Neural progenitor cell (in vitro differentiated cells): ENCODE measurements at regions not wholly inside any gene's neighbourhood (a gene's known extent, or its start where the extent isn't known, plus 50 kb on each side); places are given as distances from the start of the nearest gene placed in this dataset.

Experiments used
- DNase-seq: peaks from one replicate; pipeline ENCODE4 v3.0.0-alpha.2; 2016; ENCODE audit warnings: low spot score
- H2AFZ ChIP-seq: fragments of 200-600 bp; sonication (generic); replicated peaks from 2 replicates; pipeline ENCODE4 v1.6.1; 2016; ENCODE audit warnings: antibody characterized with exemption
- H3F3A ChIP-seq: fragments of 200-600 bp; sonication (generic); 2 replicates; pipeline ENCODE4 v1.6.1; 2016; ENCODE audit warnings: antibody characterized with exemption, low read depth
- H3K27ac ChIP-seq: fragments of 200-600 bp; sonication (generic); 2 replicates; pipeline ENCODE4 v1.5.1; 2016; ENCODE audit warnings: mild to moderate bottlenecking
- H3K27me3 ChIP-seq: fragments of 200-600 bp; sonication (generic); 2 replicates; pipeline ENCODE4 v1.6.1; 2016; ENCODE audit warnings: mild to moderate bottlenecking, moderate library complexity
- H3K36me3 ChIP-seq: fragments of 200-600 bp; sonication (generic); 2 replicates; pipeline ENCODE4 v1.5.1; 2016
- H3K4me1 ChIP-seq: fragments of 200-600 bp; sonication (generic); 2 replicates; pipeline ENCODE4 v1.6.1; 2016; ENCODE audit warnings: mixed run types
- H3K4me2 ChIP-seq: fragments of 200-600 bp; sonication (generic); 2 replicates; pipeline ENCODE4 v1.6.1; 2016
- H3K4me3 ChIP-seq: fragments of 200-600 bp; sonication (generic); 2 replicates; pipeline ENCODE4 v1.5.1; 2016
- H3K79me2 ChIP-seq: fragments of 200-600 bp; sonication (generic); 2 replicates; pipeline ENCODE4 v1.6.1; 2016; ENCODE audit warnings: low read depth
- H3K9ac ChIP-seq: fragments of 200-600 bp; sonication (generic); 2 replicates; pipeline ENCODE4 v1.6.1; 2016
- H3K9me3 ChIP-seq: fragments of 200-600 bp; sonication (generic); 2 replicates; pipeline ENCODE4 v1.5.1; 2016; ENCODE audit warnings: low read depth
- H4K20me1 ChIP-seq: fragments of 200-600 bp; sonication (generic); 2 replicates; pipeline ENCODE4 v1.6.1; 2016; ENCODE audit warnings: low read depth
- H3K27ac Mint-ChIP-seq: 3 replicates; pipeline ENCODE4 v1.8.0; 2021; ENCODE audit warnings: mixed read lengths
- H3K27me3 Mint-ChIP-seq: 2 replicates; pipeline ENCODE4 v1.8.0; 2022; ENCODE audit warnings: low read depth, mild to moderate bottlenecking, inconsistent platforms, moderate library complexity, mixed read lengths; ENCODE audit not compliant: insufficient read depth
- H3K36me3 Mint-ChIP-seq: 3 replicates; pipeline ENCODE4 v1.8.0; 2021; ENCODE audit warnings: mixed read lengths
- H3K4me1 Mint-ChIP-seq: 3 replicates; pipeline ENCODE4 v1.8.0; 2021; ENCODE audit warnings: mixed read lengths
- H3K4me3 Mint-ChIP-seq: 3 replicates; pipeline ENCODE4 v1.8.0; 2021; ENCODE audit warnings: mild to moderate bottlenecking, moderate library complexity, mixed read lengths
- H3K9me3 Mint-ChIP-seq: 3 replicates; pipeline ENCODE4 v1.8.0; 2020; ENCODE audit warnings: mixed read lengths
- CTCF ChIP-seq: fragments of 200-600 bp; sonication (generic); IDR thresholded peaks from 2 replicates; pipeline ENCODE4 v1.5.1; 2017; ENCODE audit warnings: antibody characterized with exemption, mild to moderate bottlenecking
- EZH2 ChIP-seq: fragments of 200-600 bp; sonication (generic); IDR thresholded peaks from 2 replicates; pipeline ENCODE4 v1.6.1; 2017; ENCODE audit warnings: antibody characterized with exemption, mild to moderate bottlenecking, moderate library complexity
- EZH2phosphoT487 ChIP-seq: fragments of 200-600 bp; sonication (generic); IDR thresholded peaks from 2 replicates; pipeline ENCODE4 v1.6.1; 2017; ENCODE audit warnings: antibody characterized with exemption

- DNase-seq, result no peak
- peaks cover 2% of the 10 kb centered on the region for H3K4me1 ChIP-seq
- H3F3A ChIP-seq, result peaks cover 4% of the 10 kb centered on the region
- Mint-ChIP-seq H3K27ac (no peak overlapping the region), H3K36me3 (no peaks in the 10 kb centered on the region), H3K4me1 (peaks cover 4% of the 10 kb centered on the region), H3K9me3 (no peaks in the 10 kb centered on the region), H3K4me3 (no peak overlapping the region), H3K27me3 (peaks cover 4% of the 10 kb centered on the region)
- no peaks in the 10 kb centered on the region for H3K36me3 ChIP-seq
- no peaks in the 10 kb centered on the region for H4K20me1 ChIP-seq
- H3K27me3 ChIP-seq, result peaks cover 12% of the 10 kb centered on the region
- no peak overlapping the region for H3K9ac ChIP-seq
- H3K4me2 ChIP-seq, result no peak overlapping the region
- H3K9me3 ChIP-seq, result no peaks in the 10 kb centered on the region
- no peak overlapping the region for H3K27ac ChIP-seq
- H3K4me3 ChIP-seq, result no peak overlapping the region
- no peak for TF ChIP-seq EZH2phosphoT487
- TF ChIP-seq EZH2, result no peak
- no peak for TF ChIP-seq CTCF
- no peak overlapping the region for H2AFZ ChIP-seq
- no peaks in the 10 kb centered on the region for H3K79me2 ChIP-seq
Observed at GRCh38 chr18:59083136-59083818, 56.4 kb upstream of the SEC11C start.

- Histone ChIP-seq H3K4me2 (no peak overlapping the region), H3K79me2 (no peaks in the 10 kb centered on the region), H3K27me3 (peaks cover 12% of the 10 kb centered on the region), H3K4me3 (no peak overlapping the region), H3K27ac (no peak overlapping the region), H3K36me3 (no peaks in the 10 kb centered on the region), H4K20me1 (no peaks in the 10 kb centered on the region), H3K9ac (no peak overlapping the region), H3K4me1 (no peaks in the 10 kb centered on the region), H3F3A (peaks cover 4% of the 10 kb centered on the region), H2AFZ (no peak overlapping the region), H3K9me3 (no peaks in the 10 kb centered on the region)
- H3K27ac Mint-ChIP-seq, result no peak overlapping the region
- TF ChIP-seq EZH2 (no peak), CTCF (no peak), EZH2phosphoT487 (no peak)
- no peaks in the 10 kb centered on the region for H3K36me3 Mint-ChIP-seq
- H3K9me3 Mint-ChIP-seq, result no peaks in the 10 kb centered on the region
- peaks cover 4% of the 10 kb centered on the region for H3K27me3 Mint-ChIP-seq
- peaks cover 4% of the 10 kb centered on the region for H3K4me1 Mint-ChIP-seq
- DNase-seq, result no peak
- H3K4me3 Mint-ChIP-seq, result no peak overlapping the region
Observed at GRCh38 chr18:59085126-59085794, 54.4 kb upstream of the SEC11C start.

- TF ChIP-seq CTCF, result no peak
- no peak for TF ChIP-seq EZH2phosphoT487
- TF ChIP-seq EZH2, result no peak
- H3K9me3 Mint-ChIP-seq, result no peaks in the 10 kb centered on the region
- Histone ChIP-seq H3F3A (peaks cover 4% of the 10 kb centered on the region), H3K27me3 (peaks cover 12% of the 10 kb centered on the region), H3K4me1 (no peaks in the 10 kb centered on the region), H2AFZ (no peak overlapping the region), H3K79me2 (no peaks in the 10 kb centered on the region), H3K9ac (no peak overlapping the region), H3K27ac (no peak overlapping the region), H3K9me3 (no peaks in the 10 kb centered on the region), H3K4me2 (no peak overlapping the region), H4K20me1 (no peaks in the 10 kb centered on the region), H3K4me3 (no peak overlapping the region), H3K36me3 (no peaks in the 10 kb centered on the region)
- H3K27me3 Mint-ChIP-seq, result peaks cover 4% of the 10 kb centered on the region
- no peak for DNase-seq
- no peaks in the 10 kb centered on the region for H3K36me3 Mint-ChIP-seq
- no peak overlapping the region for H3K4me3 Mint-ChIP-seq
- peaks cover 4% of the 10 kb centered on the region for H3K4me1 Mint-ChIP-seq
- H3K27ac Mint-ChIP-seq, result no peak overlapping the region
Observed at GRCh38 chr18:59085797-59086196, 53.9 kb upstream of the SEC11C start.
